GM13976 (cell line): ENCODE measurements at regions not wholly inside any gene's neighbourhood (a gene's known extent, or its start where the extent isn't known, plus 50 kb on each side); places are given as distances from the start of the nearest gene placed in this dataset.
A peak's percentile ranks its signal among the peaks of the same experiment; 100 is the strongest.

Source experiments
- DNase-seq: peaks from one replicate; pipeline ENCODE4 v3.0.0; 2012; ENCODE audit warnings: low spot score
- CTCF ChIP-seq: IDR thresholded peaks from 2 replicates; pipeline ENCODE4 v1.5.1; 2012; ENCODE audit warnings: borderline replicate concordance, mild to moderate bottlenecking; ENCODE audit not compliant: insufficient read depth; ENCODE audit errors: extremely low read depth, missing control alignments, control extremely low read depth
- in situ Hi-C: fragments of 300-500 bp; cut with MboI; formaldehyde crosslinking; loops from one replicate; pipeline ENCODE4 v1.12.0; 2022; ENCODE audit warnings: low sequenced_read_pairs, mixed read lengths, inconsistent platforms; ENCODE audit not compliant: unreplicated experiment

- DNase-seq = peak; percentile 60
- peak; percentile 25 for TF ChIP-seq CTCF
- in situ Hi-C loops = loop anchor here (10.0 to 25.0 kb wide), 3 partner anchors 213 to 513 kb away; no protein-coding TSS in a partner anchor
These were observed 163.4 kb upstream of the NCAM1 start for GRCh38 chr11:112797648-112798293.

- in situ Hi-C loops = no loop called here
- DNase-seq = no peak
- TF ChIP-seq CTCF = no peak
These were observed 160.0 kb upstream of the NCAM1 start for GRCh38 chr11:112801025-112801816.

- in situ Hi-C loops = no loop called here
- no peak for DNase-seq
- TF ChIP-seq CTCF = no peak
These were observed 159.5 kb upstream of the NCAM1 start for GRCh38 chr11:112801817-112802088.

GRCh38 chr11:112805658-112806057, 155.6 kb upstream of the NCAM1 start:
- in situ Hi-C loops = no loop called here
- no peak for TF ChIP-seq CTCF
- no peak for DNase-seq

- TF ChIP-seq CTCF = no peak
- in situ Hi-C loops = no loop called here
- no peak for DNase-seq
These were observed 155.0 kb upstream of the NCAM1 start for GRCh38 chr11:112806256-112806655.

GRCh38 chr11:112806876-112807275, 154.3 kb upstream of the NCAM1 start:
- TF ChIP-seq CTCF = no peak
- in situ Hi-C loops = no loop called here
- no peak for DNase-seq
